HG02588 (cell line): ENCODE measurements at regions not wholly inside any gene's neighbourhood (a gene's known extent, or its start where the extent isn't known, plus 50 kb on each side); places are given as distances from the start of the nearest gene placed in this dataset.
"Not testable (repeated sequence)": the region's sequence is repeated elsewhere in the genome, so short reads cannot be mapped to it uniquely, and the experiment has no call there.

Experiments
- ATAC-seq: cut with Tn5 transposase; IDR thresholded peaks from one replicate; pipeline ENCODE4 v1.9.1; 2021; ENCODE audit warnings: mild to moderate bottlenecking, moderate library complexity; ENCODE audit not compliant: unreplicated experiment

DNA sequence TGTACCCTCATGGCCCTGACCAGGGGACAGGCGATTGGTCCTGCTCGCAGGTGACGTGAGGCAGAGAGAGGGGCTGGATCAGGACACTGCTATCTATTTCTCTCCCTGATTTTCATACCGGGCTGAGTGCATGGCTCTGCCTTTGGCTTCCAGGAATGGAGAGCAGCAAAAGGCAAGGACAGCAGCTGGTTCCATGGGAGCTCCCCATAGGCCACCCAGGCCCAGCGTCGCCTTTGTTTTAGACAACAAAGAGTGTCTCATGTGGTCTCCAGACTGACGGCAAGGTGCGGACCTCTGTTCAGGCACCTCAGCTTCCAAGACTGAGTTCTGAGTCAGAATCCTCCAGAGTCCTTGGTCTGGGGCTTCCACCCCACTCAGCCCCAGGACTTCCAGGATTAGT is 123.1 kb downstream of the VEGFA start:
- no peak for ATAC-seq

DNA sequence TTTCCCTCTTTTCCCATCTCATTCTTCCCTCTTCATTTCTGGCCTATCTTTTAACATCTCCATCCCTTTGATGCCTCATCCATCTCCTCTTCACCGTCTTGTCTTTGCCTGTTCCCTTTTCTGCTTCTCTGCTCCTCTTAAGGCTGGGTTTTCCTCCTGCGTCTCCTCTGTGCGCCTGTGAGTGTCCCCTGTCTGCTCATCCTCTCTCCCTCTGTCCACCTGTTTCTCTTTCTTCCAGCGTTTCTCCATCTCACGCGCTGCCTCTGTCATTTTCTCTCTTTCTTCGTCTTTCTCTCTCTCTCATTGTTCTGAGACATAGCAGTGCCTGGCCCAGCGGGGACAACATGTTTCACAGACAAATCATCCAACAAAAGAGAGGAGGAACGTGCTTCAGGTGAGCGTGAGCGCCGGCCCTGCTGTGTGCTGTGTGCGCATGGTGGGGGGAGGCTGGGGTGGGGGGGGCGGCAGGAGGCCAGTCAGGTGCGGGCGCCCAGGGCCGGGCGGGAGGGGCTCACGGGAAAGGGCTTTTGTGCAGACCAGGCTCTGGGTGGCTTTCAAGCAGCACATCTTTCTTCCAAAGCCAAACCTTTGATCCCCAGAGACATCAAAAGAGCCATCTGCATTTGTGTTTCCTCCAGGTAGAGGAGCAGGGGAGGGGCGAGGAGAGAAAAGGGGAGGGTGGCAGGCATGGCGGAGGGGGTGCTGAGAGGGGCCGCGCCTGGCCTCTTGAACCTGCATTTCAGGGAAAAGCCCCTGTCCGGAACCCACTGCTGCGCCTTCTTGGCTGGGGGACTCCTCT is 121.3 kb downstream of the VEGFA start:
- ATAC-seq = no peak

DNA sequence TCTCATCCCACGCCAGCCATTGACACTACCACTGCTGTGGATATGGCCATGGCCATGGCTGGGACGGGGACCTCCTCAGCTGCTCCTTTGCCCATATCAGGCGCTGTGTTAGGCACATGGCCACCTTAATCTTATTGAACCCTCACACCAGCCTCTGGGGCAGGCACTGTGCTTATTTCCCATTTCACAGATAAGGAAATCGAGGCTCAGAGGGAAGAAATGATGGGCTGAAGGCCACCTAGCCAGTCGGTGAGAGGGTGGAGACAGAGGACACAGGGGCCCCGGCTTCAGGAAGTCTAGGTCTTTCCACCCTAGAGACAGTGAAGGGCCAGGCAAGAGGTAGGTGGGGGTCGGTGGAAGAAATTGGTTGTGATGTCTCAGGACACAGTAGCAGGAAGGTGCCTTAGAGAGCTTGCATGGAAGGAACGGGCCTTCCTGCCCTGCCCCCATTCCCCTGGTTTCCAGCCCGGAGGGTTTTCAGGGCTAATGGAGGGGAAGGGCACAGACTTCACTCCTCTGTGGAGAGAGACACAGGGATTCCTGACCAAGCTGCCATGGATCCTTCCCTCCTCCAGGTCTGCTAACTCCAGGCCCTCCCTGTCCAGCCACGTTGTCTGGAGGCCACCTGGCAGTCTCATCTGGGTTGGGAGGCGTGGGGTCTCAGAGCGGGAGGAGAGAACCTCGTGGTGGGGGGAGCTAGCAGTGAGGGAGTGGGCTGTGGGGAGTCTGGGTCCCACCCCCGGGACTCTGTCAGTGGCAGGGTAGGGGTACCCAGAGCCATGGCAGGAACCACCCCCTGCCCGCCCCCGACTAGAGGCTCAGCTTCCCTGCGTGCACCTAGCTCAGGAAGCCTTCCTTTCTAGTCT is 120.4 kb downstream of the VEGFA start:
- ATAC-seq = no peak

DNA sequence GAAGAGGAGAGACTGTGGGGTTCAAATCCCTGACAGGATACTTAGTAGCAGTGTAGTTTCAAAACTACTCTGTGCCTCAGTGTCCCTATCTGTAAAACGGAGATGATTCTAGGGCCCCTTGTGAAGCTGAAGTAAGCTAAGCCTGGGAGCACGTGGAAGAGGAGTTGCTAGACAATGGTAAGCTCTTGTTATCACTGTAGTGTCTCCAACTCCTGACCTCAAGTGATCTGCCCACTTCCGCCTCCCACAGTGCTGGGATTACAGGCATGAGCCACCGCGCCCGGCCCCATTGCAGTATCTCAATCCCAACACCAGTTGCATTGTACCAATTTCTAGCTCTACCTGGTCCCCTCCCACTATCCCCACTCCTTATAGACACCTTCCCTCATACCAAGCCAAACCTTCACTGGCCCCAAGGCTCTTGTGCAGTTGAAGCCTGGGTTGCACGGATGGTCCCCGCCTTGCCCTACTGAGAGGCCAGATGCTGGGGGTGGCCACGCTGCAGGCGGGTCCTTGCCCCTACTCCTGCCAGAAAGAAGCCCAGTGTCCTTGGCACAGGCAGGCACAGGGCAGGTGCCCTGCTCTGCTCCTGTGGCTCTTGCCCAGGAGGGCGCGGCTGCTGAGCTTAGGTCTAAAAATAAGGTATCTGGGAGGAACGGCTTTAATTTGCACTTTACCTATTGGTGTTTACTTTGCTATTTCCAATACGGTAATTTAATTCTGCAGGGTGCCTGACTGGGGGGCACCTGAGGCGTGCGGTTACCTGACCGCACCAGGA is 118.1 kb downstream of the VEGFA start:
- ATAC-seq = no peak

DNA sequence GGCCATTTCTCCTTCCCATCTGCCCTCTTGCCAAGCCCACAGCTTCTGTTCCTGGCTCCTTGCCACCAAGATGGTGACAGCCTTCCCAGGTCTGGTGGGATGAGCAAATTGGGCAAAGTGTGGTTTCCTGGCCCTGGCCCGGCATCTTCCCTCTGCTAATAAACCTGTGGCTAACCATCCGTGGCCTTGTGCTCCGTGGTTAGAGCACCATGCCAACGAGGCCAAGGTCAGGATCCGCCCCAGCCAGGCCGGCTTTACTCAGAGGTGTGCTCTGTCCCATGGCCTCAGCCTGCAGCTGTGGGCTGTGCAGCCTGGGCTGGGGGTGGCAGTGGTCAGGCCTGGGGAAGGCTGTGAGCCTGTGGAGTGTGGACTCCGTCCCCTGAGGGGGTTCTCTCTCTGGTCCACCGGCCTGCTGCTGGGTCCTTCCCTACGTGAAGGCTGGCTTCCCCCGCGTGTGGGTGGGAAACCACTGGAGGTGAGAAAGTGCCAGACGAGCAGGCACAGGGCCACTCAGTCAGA is 117.4 kb downstream of the VEGFA start:
- ATAC-seq = no peak

DNA sequence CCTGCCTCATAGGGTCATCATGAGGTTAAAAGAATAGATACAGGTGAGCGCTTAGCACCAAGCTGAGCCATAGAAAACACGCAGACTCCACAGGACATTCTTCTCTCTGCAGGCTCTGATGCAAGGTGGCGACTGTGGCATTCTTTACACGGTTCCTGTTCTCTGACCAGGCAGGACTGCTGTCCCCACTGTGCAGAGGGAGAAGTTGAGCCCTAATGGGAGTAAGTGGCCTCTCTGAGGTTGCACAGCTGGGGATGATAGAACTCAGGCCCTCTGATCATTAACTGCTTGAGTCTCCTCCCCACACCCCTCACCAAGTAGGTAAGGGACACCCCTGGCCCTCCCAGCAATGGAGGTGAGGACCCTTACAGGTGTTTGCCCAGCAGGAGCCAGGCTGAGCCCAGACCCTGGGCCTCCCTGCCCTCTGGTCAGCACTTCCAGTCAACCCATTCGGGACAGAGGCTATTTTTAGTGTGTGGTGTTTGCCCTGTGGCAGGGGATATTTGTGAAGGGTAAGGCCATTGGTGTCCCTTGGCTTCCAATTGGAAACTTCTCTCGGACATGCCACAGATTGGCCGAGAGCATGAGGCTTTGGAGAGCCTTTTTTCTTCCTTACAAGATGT is 116.8 kb downstream of the VEGFA start:
- no peak for ATAC-seq

DNA sequence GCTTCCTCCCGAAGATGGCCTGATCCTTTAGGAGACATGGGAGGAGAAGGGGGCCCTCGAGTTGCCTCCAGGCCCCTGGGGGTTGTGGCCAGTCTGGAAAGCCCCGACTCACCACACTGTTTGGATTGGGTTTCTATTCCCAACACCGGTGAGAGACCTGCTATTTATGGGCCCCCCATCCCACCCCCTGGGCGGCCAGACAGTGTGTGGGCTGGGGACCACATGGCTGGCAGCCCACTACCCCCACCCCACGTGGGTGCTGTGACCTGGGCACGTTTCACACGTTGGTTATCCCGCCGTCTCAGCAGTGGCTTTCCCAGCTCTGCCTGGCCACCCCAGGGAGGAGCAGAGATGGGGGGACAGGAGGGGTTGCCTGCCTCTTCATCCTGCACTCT is 116.1 kb downstream of the VEGFA start:
- ATAC-seq = no peak

DNA sequence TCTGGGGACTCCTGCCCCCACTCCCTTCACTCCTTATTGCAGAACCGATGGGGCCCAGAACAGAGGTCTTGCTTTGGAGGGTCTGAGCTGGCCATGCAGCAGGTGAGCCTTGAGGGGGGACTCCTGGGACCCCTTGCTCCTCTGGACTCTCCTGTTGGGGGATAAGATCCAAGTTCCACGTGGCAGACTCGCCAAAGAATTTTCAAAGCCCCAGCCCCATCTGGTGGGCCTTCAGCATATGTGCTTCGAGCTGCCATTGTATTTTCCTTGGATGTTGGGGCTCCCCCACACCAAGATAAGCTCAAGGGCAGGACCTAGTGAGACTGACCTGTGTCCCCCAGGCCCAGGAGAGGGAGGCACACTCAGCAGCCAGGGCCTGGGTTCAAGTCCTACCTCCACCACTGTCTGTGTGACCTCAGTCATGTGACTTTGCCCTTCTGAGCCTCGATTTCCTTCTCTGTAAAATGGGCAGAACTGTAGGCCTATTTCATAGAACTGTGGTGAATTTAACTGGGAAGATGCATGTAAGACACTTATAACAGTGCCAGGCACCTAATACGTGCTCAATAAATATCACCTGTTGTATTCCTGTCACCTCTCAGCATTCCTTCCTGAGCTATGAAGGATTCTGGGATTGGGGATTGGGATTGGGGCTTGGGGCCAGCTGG is 115.5 kb downstream of the VEGFA start:
- ATAC-seq = no peak

DNA sequence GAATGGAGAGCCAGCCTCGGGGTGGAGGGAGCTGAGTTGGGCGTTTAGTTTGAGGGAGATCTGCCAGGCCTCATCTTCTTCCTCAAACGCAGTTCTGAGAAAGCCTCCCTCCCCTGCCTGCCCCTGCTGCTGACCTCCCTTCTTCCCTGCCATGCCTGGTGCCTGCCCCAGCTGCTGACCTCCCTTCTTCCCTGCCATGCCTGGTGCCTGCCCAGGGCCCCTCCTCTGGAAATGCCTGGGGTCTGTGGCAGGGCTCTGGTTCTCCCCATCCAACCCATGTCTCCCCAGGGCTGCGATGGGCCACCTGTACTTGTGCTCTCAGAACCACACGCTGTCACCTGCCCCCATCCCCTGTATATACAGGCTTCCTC is 114.6 kb downstream of the VEGFA start:
- no peak for ATAC-seq

DNA sequence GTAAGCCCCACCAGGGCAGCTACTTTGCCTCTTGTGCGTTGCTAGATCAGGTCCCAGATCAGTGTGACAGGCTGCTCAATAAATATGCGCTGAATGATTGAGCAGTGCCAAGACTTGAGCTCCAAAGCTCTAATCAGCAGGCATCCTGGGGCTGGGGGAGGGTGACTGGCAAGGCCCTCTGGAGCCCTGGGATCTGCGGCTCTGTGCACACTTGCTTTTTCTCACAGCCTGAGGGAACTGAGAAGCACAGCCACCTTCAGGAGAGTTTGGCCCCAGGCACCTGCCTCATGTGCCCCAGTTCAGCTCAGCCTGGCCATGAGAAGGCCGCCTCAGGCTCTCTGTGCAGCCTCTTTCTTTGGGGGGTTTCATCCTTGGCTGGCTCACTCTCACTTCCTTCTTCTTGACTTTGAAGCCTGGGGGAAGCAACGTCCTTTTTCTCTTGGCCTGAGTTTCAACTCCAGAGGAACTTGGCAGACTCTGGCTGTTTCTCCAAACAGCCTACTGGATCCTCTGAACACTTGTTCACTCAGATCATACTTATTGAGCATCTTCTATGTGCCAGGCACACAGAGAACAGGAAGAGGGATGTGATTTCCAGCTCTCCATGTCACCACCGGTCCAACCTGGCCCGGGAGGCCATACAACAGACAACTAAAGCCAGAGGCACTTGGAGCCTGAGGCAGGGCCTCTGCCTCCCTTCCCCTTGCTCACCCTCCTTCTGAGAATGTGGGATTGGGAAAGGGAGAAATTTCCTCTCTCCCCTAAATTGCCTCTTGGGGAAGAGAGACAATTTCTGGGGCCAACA is 114.0 kb downstream of the VEGFA start:
- ATAC-seq = no peak

DNA sequence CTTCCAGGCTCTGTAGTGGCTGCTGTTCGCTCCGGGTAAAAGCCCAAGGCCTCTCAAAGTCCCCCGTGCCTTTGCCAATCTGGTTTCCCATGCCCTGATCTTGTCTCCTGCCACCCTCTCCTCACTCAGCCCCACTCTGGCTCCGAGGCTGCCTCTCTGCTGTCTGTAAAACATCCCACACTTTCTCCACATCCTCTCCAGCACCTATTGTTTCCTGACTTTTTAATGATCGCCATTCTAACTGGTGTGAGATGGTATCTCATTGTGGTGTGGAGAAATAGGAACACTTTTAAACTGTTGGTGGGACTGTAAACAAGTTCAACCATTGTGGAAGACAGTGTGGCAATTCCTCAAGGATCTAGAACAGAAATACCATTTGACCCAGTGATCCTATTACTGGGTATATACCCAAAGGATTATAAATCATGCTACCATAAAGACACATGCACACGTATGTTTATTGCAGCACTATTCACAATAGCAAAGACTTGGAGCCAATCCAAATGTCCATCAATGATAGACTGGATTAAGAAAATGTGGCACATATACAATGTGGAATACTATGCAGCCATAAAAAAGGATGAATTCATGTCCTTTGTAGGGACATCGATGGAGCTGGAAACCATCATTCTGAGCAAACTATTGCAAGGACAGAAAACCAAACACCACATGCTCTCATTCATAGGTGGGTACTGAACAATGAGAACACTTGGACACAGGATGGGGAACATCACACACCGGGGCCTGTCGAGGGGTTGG is 112.9 kb downstream of the VEGFA start:
- ATAC-seq = not testable (repeated sequence)

DNA sequence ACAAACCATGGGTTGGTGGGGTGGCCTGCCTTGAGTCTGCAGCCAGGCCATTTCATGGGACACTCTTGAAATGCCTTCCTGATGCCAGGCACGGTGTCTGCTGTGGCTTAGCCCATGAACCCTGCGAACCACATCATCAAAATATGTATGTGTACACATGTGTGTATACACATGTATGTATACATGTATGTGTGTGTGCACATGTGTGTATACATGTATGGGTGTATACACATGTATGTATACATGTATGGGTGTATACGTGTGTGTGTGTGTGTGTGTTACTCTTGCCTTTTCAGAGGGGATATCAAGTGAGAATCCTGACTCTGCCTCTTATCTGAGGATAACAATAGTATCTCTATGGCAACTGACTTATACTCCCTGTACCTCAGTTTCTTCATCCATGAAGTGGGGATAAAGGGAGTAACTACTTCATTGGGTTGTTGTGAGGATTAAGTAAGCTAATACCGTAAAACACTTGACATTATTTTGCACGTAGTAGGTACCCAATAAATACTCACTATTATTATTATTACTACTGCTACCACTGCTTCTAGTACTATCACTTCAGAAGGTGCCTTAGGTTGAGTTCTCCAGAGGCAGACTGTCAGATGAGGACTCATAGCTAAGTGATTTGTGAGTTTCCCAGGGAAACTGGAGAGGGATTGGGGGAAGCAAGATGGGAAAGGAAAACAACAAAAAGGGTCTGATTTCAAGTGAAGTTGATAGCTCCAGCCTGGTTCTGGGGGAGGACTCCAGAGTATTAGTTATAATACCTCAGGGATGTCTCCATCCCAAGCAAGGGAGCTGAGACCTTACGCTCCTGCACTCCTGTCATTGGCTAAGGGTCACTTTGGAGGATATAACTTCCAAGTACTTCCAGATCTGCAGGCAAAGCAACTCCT is 110.5 kb downstream of the VEGFA start:
- no peak for ATAC-seq

DNA sequence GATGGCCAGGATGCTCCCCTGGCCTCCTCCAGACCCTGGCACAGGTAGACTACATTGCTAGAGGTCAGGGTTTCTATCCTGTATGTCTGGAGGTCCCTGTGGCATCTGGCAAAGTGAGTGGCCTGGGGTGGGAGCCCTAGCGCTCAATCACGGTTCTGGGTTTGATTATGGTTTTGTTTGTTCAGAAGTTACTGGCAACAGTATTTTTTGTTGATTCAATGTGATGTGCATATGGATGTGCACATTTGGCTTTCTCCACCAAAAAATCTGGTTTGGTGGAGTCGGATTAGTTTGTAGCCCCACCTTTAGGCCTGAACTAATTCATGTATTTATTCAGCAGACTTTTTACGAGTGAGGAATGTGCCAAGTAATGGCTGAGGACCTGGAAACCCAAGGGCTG is 109.7 kb downstream of the VEGFA start:
- no peak for ATAC-seq

DNA sequence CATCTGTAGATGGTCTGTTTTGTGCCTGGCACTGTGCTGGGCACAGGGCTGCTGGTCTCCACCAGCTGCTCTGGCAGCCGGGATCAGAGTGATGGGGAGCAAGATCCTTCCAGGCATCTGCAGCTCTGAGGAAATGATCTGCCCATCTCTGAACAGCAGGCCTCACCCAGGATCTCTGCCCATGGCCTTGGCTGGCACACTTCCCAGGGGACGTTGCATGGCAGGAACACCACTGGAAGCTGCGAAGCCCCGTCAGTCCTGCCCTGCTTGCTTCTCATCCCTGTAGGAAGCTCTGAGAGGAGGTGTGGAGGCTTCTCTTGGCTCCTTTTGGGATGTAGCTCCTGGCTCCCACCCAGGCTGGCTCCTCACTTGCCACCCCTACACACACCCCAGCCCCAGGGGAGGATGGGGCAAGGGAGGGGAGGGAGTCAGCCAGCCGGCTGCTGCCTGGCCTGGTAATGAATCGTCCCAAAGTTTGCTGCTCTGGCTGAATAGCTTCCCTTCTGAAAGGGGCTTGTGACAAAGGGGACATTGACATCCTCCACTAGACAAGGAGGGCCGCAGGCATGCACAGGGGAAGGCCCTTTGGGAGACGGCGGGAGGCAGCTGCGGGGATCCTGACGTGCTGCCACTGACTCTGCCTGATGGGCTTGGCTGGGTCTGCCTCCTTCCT is 108.9 kb downstream of the VEGFA start:
- no peak for ATAC-seq

DNA sequence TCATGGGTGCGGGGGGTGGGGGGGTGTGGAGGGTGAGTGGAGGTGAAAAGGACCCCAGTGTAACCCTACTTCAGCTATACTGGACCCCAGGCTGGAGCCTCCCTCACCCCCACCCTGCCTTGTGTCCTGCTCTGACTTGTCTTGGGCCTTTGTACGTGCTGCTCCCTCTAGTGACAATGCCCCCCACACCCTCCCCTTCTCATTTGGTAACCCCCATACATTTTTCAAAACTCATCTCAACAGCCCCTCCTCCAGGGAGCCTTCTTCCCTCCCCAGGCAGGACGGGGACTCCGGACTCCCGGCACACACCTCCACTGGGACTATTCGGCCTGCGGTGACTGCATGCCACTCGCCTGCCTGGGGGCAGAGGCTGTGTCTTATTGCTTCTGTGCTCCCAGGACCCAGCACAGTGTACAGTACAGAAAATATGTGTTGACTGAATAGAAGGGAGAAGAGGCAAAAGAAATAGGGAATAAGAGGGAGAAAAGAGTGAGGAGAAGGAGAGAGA is 108.2 kb downstream of the VEGFA start:
- no peak for ATAC-seq

DNA sequence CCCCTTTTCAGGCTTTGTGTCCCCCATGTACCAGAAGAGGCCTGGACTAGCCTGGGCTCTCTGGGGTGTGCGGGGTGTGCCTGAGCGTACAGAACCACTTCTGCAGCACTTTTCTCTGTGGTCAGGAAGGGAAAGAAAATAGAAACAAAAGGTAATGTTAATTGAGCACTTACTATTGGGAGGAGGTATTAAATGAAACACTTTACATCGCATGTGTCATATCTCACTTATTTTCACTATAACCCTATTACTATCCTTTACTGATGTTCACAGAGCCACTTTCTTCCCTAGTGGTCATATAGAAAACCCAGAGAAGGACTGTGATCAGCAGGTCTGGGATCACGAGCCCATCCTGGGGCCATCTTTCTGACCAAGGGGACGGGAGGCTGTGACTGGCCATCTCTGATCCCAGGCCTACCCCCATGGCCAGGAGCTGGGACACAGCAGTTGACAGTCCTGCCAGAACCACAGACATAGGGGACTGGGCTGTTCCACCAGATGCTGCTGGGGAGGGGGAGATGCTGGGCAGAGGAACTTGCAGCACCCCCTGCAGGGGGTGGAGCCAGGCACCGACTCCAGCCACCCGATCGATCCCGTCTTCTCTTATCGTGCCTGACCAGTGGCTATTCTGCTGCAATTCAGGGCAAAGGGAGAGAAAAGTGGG is 107.6 kb downstream of the VEGFA start:
- ATAC-seq = no peak
